GM18498 (cell line): ENCODE measurements at regions not wholly inside any gene's neighbourhood (a gene's known extent, or its start where the extent isn't known, plus 50 kb on each side); places are given as distances from the start of the nearest gene placed in this dataset.
A peak's percentile ranks its signal among the peaks of the same experiment; 100 is the strongest.

Experiments used
- ATAC-seq: cut with Tn5 transposase; IDR thresholded peaks from one replicate; pipeline ENCODE4 v1.9.1; 2021; ENCODE audit warnings: mild to moderate bottlenecking, moderate library complexity; ENCODE audit not compliant: unreplicated experiment

- no peak for ATAC-seq
Observed at GRCh38 chr13:62613819-62614218, 1198.2 kb upstream of the PCDH20 start.

GRCh38 chr13:62611343-62611742, 1195.7 kb upstream of the PCDH20 start:
- ATAC-seq, result no peak

GRCh38 chr13:62598708-62599107, 1183.1 kb upstream of the PCDH20 start:
- no peak for ATAC-seq

- ATAC-seq, result no peak
Observed at GRCh38 chr13:62595976-62596375, 1180.3 kb upstream of the PCDH20 start.

DNA sequence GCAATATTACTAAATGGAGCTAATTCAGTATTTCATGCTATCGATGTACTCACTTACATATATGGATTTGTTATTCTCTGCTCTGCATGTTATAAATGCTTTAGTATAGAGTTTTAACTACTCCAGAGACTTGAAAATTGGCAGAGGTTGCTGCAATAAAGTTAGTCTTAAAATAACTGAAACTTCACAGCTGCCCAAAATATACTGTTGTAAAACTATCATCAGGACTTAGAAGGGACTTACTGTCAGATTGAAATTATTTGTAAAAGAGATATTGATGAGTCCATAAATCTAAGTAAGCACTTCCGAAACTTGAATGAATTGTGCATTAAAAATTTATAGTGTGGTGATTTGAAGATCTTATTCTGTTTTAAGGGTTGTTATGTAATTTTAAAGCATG, 1178.2 kb upstream of the PCDH20 start:
- ATAC-seq, result no peak

DNA sequence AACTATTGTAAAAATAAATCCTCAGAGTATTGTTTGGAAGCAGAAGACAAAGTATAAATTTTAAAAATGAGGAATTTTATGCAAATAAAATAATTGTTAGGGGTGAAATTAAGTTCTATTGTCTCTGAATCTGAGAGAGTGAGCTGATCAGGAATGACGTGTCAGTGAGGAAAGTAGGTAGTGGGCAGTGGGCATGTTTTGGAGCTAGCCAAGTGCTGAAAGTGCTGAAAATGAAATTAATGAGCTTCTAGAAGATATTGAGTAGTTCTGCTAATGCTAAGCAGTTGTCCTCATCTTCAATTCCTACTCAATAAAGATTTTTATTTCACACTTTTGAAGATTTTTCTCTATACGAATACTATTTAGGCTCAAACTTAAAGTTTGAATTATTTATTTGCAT, 1167.8 kb upstream of the PCDH20 start:
- ATAC-seq, result no peak

- ATAC-seq, result no peak
Observed at GRCh38 chr13:62578402-62578801, 1162.8 kb upstream of the PCDH20 start.

DNA sequence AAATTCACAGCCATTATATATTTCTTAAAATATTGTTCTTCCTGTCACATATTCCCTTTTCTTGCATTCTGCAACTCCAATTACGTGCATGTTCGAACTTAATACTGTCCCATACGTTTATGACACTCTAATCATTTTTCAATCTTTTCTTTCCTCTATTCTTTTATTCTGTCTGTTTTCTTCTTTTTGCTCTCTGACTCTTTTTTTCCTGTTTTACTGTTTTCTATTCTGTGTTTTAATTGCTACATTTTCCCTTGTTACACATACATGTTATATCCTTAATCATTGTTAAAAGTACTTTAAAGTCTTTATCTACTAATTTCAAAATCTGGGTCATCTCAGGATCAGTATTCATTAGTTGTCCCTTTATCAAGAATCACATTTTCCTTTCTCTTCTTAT, 1149.1 kb upstream of the PCDH20 start:
- no peak for ATAC-seq

GRCh38 chr13:62563251-62563650, 1147.6 kb upstream of the PCDH20 start:
- ATAC-seq, result no peak

DNA sequence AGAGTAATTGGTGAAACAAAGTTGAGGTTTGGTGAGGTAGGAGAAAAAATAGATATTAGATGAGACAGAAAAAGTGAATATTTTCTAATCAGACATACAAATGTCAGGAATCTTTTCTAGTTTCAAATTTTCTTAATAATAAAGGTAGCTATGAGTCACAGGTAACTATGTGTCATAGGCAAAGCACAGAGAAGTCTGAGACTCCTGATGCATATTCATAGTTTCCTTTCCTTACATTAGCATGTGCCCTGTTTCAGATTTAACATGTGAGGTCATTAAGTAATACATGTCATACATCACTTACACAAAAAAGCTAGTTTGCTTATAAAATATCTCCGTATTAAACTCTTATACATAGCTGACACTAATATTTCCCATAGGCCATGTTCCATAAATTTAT, 1141.3 kb upstream of the PCDH20 start:
- no peak for ATAC-seq

DNA sequence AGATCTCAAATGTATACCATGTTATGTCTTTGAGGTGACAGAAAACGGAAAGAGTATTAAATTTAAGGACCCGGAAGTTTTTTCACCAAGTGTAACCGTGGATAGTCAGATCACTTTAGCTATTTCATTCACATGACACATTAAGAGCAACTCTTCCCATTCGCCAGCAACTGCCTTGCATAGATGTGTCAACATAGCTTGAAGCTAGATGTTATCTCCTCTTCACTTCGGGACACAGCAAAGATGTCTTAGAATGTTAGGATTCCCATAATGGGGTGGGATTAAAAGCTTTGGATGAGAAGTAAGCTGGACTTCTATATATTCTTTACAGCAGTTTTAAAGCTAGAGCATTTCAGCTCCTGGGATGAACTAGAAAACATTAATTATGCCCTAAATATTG, 1135.9 kb upstream of the PCDH20 start:
- ATAC-seq, result no peak

DNA sequence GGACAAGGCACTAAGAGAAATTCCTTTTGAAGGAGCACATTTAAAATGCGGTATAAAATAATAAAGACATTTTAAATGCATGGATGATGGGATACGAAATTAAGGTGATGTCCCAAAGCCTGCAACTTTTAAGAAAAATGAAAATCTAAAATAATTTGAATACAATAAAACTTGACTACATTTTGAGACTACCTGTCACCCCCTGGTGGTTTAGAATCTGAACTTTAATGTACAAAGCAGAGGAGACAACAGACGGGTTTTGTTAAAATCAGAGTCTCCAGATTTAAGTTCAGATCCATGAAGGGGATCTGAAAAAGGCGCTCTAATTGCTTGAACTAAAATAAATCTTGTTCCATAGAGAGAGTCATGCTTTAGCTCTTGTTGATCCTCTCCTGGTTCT, 1129.3 kb upstream of the PCDH20 start:
- no peak for ATAC-seq

GRCh38 chr13:62537593-62537992, 1121.9 kb upstream of the PCDH20 start:
- ATAC-seq, result no peak

GRCh38 chr13:62525652-62526051, 1110.0 kb upstream of the PCDH20 start:
- ATAC-seq, result peak; percentile 33

DNA sequence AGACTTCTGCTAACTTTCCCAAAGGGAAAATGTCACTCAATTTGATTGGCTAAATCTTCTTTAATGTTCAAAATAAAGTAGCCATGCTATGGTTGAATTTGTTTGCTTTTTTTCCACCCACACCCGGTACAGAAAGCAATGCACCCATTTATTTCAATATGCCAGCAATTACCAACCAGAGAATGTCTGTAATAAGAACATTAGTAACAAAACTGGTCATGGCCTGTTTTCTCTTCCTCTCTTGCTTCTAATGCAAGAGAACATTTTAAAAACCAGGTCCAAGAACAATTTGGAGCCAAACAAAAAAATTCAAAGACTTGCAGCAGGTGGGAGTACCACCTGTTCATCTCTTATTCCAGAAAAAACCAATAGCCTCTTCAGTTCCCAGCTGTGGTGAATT, 1108.8 kb upstream of the PCDH20 start:
- ATAC-seq, result peak; percentile 52

- peak; percentile 86 for ATAC-seq
Observed at GRCh38 chr13:62524061-62524460, 1108.4 kb upstream of the PCDH20 start.

GRCh38 chr13:62512194-62513141, 1096.8 kb upstream of the PCDH20 start:
- peak; percentile 88 for ATAC-seq

DNA sequence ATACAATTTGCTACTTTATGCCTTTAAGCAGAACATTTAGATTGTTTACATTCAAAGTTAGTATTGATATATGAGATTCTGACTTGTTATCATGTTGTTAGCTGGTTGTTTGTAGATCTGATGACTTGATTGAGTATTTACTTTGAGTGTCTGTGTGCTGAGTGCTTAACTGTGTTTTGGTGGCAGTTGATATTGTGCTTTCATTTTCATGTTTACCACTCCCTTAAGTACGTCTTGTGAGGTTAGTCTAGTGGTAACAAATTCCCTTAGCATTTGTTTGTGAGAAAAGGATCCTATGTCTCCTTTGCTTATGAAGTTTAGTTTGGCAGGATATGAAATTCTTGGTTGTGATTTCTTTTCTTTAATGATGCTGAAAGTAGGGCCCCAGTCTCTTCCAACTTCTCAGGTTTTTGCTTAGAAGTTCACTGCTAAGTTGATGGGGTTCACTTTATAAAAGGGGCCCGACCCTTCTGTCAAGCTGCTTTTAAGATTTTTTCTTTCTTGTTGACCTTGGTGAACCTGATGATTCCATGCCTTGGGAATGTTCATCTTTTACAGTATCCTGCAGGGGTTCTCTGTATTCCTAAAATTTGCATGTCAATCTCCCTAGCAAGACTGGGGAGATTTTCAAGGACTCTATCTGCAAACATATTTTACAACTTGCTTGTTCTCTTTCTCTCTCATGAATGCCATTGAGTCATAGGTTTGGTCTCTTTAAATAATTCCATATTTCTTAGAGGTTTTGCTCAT, 1095.4 kb upstream of the PCDH20 start:
- ATAC-seq, result peak; percentile 51

DNA sequence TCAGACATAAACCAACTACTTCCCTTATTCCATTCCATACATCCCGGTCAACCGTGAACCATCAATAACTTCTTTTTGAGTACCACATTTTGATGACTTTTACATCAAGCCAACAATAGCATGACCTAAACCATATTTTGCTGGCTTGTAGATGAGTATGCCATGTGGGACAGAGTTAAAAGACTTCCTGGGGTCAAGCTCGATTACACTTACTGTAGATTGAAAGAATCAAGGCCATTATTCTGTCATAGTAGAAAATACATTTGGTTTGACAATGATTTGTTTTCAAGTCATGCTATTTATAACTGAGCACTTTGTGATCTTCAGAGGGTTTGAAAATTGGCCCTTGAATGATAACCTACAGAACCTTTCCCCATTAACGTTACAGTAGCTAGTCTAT, 1086.9 kb upstream of the PCDH20 start:
- ATAC-seq, result no peak

DNA sequence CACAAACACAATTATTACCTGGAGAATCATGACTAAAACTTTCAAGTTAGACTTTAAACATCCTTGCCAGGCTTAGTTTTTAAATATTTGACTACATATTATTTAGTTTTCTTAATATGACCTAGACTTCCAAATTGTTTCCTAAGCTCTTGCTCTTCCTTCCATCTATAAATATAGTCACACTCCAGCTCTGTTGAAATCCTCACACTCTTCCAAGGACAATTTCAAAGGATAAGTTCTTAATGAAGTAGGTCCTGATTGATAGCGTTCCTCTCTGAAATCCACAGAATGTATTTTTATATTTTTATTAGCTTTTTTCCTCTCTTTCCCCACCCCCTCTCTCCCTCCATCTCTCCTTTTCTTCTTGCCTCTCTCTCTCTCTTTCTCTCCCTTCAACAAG, 1074.1 kb upstream of the PCDH20 start:
- ATAC-seq, result no peak

GRCh38 chr13:62483774-62484173, 1068.1 kb upstream of the PCDH20 start:
- no peak for ATAC-seq

DNA sequence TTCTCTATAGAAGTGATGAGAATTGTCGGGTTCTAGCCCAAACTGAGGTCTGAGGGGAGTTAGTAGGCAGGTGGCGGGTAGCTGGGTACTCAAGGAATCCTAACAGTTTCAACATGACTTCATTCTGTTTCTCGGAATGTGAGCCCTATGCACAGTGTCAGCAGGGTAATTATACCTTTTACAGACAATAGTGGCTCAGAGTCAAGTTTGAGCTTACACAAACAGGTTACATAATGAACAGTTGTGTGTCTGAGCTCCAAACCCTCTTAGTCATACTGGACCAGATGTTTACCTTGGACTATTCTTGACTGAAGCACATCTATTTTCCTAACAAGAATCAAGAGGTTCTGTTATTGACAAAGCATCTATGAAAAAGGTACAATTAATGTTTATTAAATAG, 1066.7 kb upstream of the PCDH20 start:
- ATAC-seq, result no peak
